ENCODE measurements at regions not wholly inside any gene's neighbourhood (a gene's known extent, or its start where the extent isn't known, plus 50 kb on each side); places are given as distances from the start of the nearest gene placed in this dataset.

DNA sequence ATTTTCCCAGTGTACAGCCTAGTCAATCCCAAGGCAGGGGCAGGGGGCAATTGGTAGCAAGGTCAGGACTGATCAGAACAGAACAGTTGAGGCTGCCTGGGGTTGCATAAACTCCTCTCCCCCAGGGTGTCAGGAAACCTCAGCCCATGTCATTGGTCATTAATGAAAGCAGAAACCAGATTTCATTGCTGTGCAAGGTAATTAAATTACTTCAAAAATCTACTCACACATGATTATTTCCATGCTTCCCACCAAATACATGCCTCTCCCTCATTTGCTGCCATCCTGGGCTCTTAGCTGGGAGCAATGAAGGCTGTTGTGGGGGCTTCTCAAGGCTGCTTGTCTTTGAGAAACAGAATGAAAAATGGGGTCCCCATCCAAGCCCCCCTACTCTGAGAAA is 124.2 kb downstream of the PHETA1 start:
- TF ChIP-seq EZH2phosphoT487 (IDR thresholded peaks at IDR 0.05; ENCODE audit: low read depth, severe bottlenecking, unreplicated experiment): no peak
- TF ChIP-seq, protein P1, sequence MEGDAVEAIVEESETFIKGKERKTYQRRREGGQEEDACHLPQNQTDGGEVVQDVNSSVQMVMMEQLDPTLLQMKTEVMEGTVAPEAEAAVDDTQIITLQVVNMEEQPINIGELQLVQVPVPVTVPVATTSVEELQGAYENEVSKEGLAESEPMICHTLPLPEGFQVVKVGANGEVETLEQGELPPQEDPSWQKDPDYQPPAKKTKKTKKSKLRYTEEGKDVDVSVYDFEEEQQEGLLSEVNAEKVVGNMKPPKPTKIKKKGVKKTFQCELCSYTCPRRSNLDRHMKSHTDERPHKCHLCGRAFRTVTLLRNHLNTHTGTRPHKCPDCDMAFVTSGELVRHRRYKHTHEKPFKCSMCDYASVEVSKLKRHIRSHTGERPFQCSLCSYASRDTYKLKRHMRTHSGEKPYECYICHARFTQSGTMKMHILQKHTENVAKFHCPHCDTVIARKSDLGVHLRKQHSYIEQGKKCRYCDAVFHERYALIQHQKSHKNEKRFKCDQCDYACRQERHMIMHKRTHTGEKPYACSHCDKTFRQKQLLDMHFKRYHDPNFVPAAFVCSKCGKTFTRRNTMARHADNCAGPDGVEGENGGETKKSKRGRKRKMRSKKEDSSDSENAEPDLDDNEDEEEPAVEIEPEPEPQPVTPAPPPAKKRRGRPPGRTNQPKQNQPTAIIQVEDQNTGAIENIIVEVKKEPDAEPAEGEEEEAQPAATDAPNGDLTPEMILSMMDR (IDR thresholded peaks at IDR 0.05; ENCODE audit: poor library complexity): no peak

All from hepatocyte (in vitro differentiated cells).